ENCODE measurements at regions not wholly inside any gene's neighbourhood (a gene's known extent, or its start where the extent isn't known, plus 50 kb on each side); places are given as distances from the start of the nearest gene placed in this dataset.

DNA sequence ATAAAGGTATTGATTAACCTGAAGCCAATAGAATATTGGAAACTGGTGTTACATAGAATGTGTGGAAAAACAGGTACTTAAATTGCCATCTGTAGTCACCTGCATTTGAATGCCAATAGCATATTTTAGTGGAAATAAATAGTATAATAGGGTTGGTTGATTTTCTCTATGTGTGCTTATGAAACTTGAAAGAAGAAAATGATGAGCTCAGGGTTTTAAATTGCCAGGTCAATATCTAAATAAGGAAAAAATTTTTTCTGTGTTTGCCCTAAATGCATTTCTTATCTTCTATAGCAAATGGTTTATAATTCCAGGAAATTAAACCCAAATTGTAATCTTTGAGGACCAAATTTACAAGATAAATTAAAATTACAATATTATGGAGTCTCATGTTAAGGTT is 626.6 kb downstream of the CDH8 start:
- TF ChIP-seq ZNF644 (tag; IDR thresholded peaks at IDR 0.05; ENCODE audit: low read depth): no peak
- TF ChIP-seq NR0B1 (IDR thresholded peaks at IDR 0.05; ENCODE audit: partially characterized antibody): no peak
- no peak for TF ChIP-seq POLR2A (conservative IDR thresholded peaks at IDR 0.05)
- TF ChIP-seq USF2 (CRISPR knock-in tag; IDR thresholded peaks at IDR 0.05): no peak
- no peak for TF ChIP-seq ZNF584 (CRISPR knock-in tag; IDR thresholded peaks at IDR 0.05; ENCODE audit: low read depth)
- TF ChIP-seq GTF3C2 (IDR thresholded peaks at IDR 0.05; ENCODE audit: borderline replicate concordance, extremely low read depth, insufficient read length): no peak
- no peak for TF ChIP-seq ZZZ3 (IDR thresholded peaks at IDR 0.05)
- TF ChIP-seq POLR3G (IDR thresholded peaks at IDR 0.05; ENCODE audit: extremely low read depth, insufficient read length, insufficient replicate concordance): no peak
- TF ChIP-seq, protein P1, sequence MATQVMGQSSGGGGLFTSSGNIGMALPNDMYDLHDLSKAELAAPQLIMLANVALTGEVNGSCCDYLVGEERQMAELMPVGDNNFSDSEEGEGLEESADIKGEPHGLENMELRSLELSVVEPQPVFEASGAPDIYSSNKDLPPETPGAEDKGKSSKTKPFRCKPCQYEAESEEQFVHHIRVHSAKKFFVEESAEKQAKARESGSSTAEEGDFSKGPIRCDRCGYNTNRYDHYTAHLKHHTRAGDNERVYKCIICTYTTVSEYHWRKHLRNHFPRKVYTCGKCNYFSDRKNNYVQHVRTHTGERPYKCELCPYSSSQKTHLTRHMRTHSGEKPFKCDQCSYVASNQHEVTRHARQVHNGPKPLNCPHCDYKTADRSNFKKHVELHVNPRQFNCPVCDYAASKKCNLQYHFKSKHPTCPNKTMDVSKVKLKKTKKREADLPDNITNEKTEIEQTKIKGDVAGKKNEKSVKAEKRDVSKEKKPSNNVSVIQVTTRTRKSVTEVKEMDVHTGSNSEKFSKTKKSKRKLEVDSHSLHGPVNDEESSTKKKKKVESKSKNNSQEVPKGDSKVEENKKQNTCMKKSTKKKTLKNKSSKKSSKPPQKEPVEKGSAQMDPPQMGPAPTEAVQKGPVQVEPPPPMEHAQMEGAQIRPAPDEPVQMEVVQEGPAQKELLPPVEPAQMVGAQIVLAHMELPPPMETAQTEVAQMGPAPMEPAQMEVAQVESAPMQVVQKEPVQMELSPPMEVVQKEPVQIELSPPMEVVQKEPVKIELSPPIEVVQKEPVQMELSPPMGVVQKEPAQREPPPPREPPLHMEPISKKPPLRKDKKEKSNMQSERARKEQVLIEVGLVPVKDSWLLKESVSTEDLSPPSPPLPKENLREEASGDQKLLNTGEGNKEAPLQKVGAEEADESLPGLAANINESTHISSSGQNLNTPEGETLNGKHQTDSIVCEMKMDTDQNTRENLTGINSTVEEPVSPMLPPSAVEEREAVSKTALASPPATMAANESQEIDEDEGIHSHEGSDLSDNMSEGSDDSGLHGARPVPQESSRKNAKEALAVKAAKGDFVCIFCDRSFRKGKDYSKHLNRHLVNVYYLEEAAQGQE (IDR thresholded peaks at IDR 0.05; ENCODE audit: borderline replicate concordance): no peak
- TF ChIP-seq, protein P1 (CRISPR knock-in tag; IDR thresholded peaks at IDR 0.05; ENCODE audit: low read depth): no peak
